ENCODE measurements at regions not wholly inside any gene's neighbourhood (a gene's known extent, or its start where the extent isn't known, plus 50 kb on each side); places are given as distances from the start of the nearest gene placed in this dataset.

- no peak for TF ChIP-seq KDM1A (IDR thresholded peaks at IDR 0.05; ENCODE audit: borderline replicate concordance)
- TF ChIP-seq CBFB (IDR thresholded peaks at IDR 0.05; ENCODE audit: low read depth), result no peak
These were observed 217.3 kb downstream of the TTC32 start (continued) for GRCh38 chr2:19684516-19684915.

- in situ Hi-C loops (cut with MboI) (no loop called here), intact Hi-C loops (cut with micrococcal nuclease; ENCODE audit: unreplicated experiment) (no loop called here)
- Histone ChIP-seq H3K4me1 (ENCODE audit: control insufficient read depth, insufficient read depth, low read length) (no peaks in the 10 kb centered on the region), H3K79me2 (ENCODE audit: control insufficient read depth, insufficient read depth, low read length) (no peaks in the 10 kb centered on the region), H3K27ac (ENCODE audit: control insufficient read depth, insufficient read depth) (no peak overlapping the region), H3K4me3 (no peak overlapping the region), H4K20me1 (ENCODE audit: control insufficient read depth, insufficient read depth) (no peaks in the 10 kb centered on the region), H2AFZ (ENCODE audit: control insufficient read depth, low read depth, low read length) (no peak overlapping the region), H3K9me3 (replicated peaks; ENCODE audit: control insufficient read depth, insufficient read depth, low read length) (no peaks in the 10 kb centered on the region), H3K4me2 (ENCODE audit: control insufficient read depth, insufficient read depth) (no peak overlapping the region), H3K36me3 (ENCODE audit: control insufficient read depth in 2 of 2, insufficient read depth in 2 of 2, low read length in 1 of 2) (no peaks in the 10 kb centered on the region), H3K27me3 (replicated peaks in 1 of 2; ENCODE audit: control insufficient read depth in 2 of 2, insufficient read depth in 2 of 2, low read length in 1 of 2) (peaks cover 0 to 3% of the 10 kb centered on the region in 2 experiments; a peak in 2 of 4 replicates), H3K9ac (ENCODE audit: control insufficient read depth, insufficient read depth, low read length) (no peak overlapping the region)
- FAIRE-seq (no peak), ATAC-seq (no peak), DNase-seq (ENCODE audit: low read depth, low spot score) (no peak)
- no TSS peak for BruUV-seq (replicated peaks)
- no peak for TF ChIP-seq SKIL (IDR thresholded peaks at IDR 0.05; ENCODE audit: low read depth, poor library complexity, severe bottlenecking)
- TF ChIP-seq ATF2 (IDR thresholded peaks at IDR 0.05; ENCODE audit: low read length), result no peak
- no peak for TF ChIP-seq POU2F2 (IDR thresholded peaks at IDR 0.05; ENCODE audit: borderline replicate concordance, low read depth, low read length)
- no peak for TF ChIP-seq PBX3 (IDR thresholded peaks at IDR 0.05; ENCODE audit: insufficient replicate concordance, low read depth, low read length)
- no peak for TF ChIP-seq ZNF24 (IDR thresholded peaks at IDR 0.05)
- no peak for TF ChIP-seq POLR2AphosphoS5 (IDR thresholded peaks at IDR 0.05; ENCODE audit: low read length)
- no peak for TF ChIP-seq WRNIP1 (IDR thresholded peaks at IDR 0.05; ENCODE audit: borderline replicate concordance, low read depth, low read length)
- no peak for TF ChIP-seq SREBF2 (IDR thresholded peaks at IDR 0.05; ENCODE audit: low read length)
- no peak for TF ChIP-seq MLLT1 (IDR thresholded peaks at IDR 0.05)
- TF ChIP-seq CBFB (IDR thresholded peaks at IDR 0.05; ENCODE audit: low read depth), result no peak
- no peak for TF ChIP-seq RUNX3 (IDR thresholded peaks at IDR 0.05; ENCODE audit: low read length)
- TF ChIP-seq NFXL1 (IDR thresholded peaks at IDR 0.05; ENCODE audit: borderline replicate concordance), result no peak
- no peak for TF ChIP-seq RELA (IDR thresholded peaks at IDR 0.05; ENCODE audit: borderline replicate concordance, partially characterized antibody)
- TF ChIP-seq ESRRA (IDR thresholded peaks at IDR 0.05; ENCODE audit: low read length), result no peak
- TF ChIP-seq BACH1 (IDR thresholded peaks at IDR 0.05; ENCODE audit: borderline replicate concordance), result no peak
- no peak for TF ChIP-seq IRF4 (IDR thresholded peaks at IDR 0.05; ENCODE audit: low read depth, low read length)
- TF ChIP-seq USF1 (IDR thresholded peaks at IDR 0.05; ENCODE audit: borderline replicate concordance, extremely low read length, insufficient read depth, low read depth, low read length), result no peak
- no peak for TF ChIP-seq HDAC6 (IDR thresholded peaks at IDR 0.05; ENCODE audit: unreplicated experiment)
- SMC1A ChIA-PET (ENCODE audit: uncharacterized antibody, unreplicated experiment), result no interaction called here
- CTCF ChIA-PET, result no interaction called here
- RAD21 ChIA-PET (ENCODE audit: unreplicated experiment), result no interaction called here
- POLR2A ChIA-PET, result no interaction called here
These were observed 218.2 kb downstream of the TTC32 start for GRCh38 chr2:19683556-19683955.

All from GM12878 (cell line).